ENCODE measurements at regions not wholly inside any gene's neighbourhood (a gene's known extent, or its start where the extent isn't known, plus 50 kb on each side); places are given as distances from the start of the nearest gene placed in this dataset.

DNA sequence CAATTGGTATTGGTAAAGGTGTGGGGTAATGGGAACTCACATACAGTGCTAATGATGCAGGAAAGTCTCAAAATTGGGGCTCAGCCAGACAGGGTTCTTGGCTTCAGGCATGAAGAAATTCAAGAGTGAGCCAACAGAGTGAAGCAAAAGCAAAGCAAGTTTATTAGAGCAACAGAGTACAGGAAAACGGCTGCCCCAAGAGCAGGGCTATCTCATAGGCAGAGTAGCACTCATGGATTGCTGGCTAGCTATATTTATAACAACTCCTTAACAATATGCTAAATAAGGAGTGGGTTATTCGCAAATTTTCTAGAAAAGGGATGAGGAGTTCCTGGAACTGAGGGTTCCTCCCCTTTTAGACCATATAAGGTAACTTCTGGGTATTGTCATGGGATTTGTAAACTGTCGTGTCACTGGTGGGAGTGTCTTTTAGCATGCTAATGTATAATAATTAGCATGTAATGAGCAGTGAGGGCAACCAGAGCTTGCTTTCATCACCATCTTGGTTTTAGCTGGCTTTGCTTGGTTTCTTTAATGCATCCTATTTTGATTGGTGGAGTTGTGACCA is 233.8 kb upstream of the NOL4 start:
- no peaks in the 10 kb centered on the region for H3K36me3 Mint-ChIP-seq (ENCODE audit: insufficient read depth, unreplicated experiment)
- no peak for DNase-seq (ENCODE audit: unreplicated experiment)
- ChIA-PET POLR2A (no interaction called here), CTCF (no interaction called here)
- TF ChIP-seq CTCF (IDR thresholded peaks at IDR 0.05; ENCODE audit: unreplicated experiment) = no peak
- no peaks in the 10 kb centered on the region for H3K27me3 Mint-ChIP-seq (ENCODE audit: insufficient read depth, unreplicated experiment)
- peaks cover 38% of the 10 kb centered on the region for H3K9me3 Mint-ChIP-seq (ENCODE audit: unreplicated experiment)
- H3K4me1 Mint-ChIP-seq (ENCODE audit: insufficient read depth, unreplicated experiment) = no peaks in the 10 kb centered on the region
- intact Hi-C loops (cut with micrococcal nuclease) = no loop called here
- H3K27ac Mint-ChIP-seq (ENCODE audit: low read depth, unreplicated experiment) = no peak overlapping the region
- no peak overlapping the region for H3K4me3 Mint-ChIP-seq (ENCODE audit: unreplicated experiment)
- BruUV-seq (replicated peaks) = no TSS peak

- peaks cover 41% of the 10 kb centered on the region for H3K9me3 Mint-ChIP-seq (ENCODE audit: unreplicated experiment)
- intact Hi-C loops (cut with micrococcal nuclease) = no loop called here
- no peaks in the 10 kb centered on the region for H3K4me1 Mint-ChIP-seq (ENCODE audit: insufficient read depth, unreplicated experiment)
- ChIA-PET POLR2A (no interaction called here), CTCF (no interaction called here)
- no peak overlapping the region for H3K27ac Mint-ChIP-seq (ENCODE audit: low read depth, unreplicated experiment)
- DNase-seq (ENCODE audit: unreplicated experiment) = no peak
- H3K27me3 Mint-ChIP-seq (ENCODE audit: insufficient read depth, unreplicated experiment) = no peaks in the 10 kb centered on the region
- TF ChIP-seq CTCF (IDR thresholded peaks at IDR 0.05; ENCODE audit: unreplicated experiment) = no peak
- peaks cover 6% of the 10 kb centered on the region for H3K36me3 Mint-ChIP-seq (ENCODE audit: insufficient read depth, unreplicated experiment)
- BruUV-seq (replicated peaks) = no TSS peak
- no peak overlapping the region for H3K4me3 Mint-ChIP-seq (ENCODE audit: unreplicated experiment)
These were observed 236.6 kb upstream of the NOL4 start for GRCh38 chr18:34461266-34461665.

DNA sequence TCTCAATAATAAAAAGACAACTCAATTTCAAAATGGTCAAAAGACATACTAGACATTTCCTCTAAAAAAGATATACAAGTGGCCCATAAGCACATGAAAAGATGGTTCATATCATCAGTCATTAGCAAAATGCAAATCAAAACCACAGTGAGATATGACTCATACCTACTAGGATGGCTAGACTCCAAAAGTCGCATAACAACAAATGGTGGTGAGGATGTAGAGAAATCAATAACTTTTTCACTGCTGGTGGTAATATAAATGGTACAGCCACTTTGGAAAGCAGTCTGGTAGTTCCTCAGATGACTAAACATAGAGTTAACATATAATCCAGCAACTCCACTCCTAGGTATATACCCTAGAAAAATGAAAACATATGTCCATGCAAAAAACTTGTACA is 242.3 kb upstream of the NOL4 start:
- POLR2A ChIA-PET = no interaction called here
- CTCF ChIA-PET = no interaction called here
- intact Hi-C loops (cut with micrococcal nuclease) = no loop called here

DNA sequence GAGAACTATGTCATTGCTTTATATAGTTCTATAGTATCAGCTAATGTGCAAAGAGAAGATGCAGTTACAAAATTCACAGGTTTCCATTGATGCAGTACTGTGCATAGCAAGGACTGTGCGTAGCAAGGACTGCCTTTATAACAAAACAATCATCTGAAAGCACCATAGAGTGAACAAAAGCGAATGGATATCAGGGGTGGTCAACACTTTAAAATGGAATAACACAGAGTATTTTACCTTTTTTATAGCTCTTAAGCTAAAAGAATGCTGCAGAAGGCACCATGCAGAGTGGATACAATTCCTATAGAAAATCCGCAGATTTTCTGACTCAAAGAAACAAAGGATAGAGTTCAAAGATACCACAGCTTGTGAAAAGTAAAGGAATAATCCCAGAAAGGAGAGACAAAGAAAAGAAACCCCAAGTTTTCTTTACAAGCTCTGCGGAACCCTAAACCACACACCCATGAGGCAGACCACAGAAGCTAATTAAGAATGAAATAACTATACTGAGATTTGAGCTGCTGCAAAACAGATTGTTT is 229.9 kb upstream of the DTNA start:
- TF ChIP-seq CTCF (IDR thresholded peaks at IDR 0.05; ENCODE audit: unreplicated experiment) = no peak
- CTCF ChIA-PET = interaction anchor here (0.7 kb wide), 1 partner anchor 229 kb away, joined by 3 read pairs; no protein-coding TSS in a partner anchor
- BruUV-seq (replicated peaks) = no TSS peak
- Mint-ChIP-seq H3K9me3 (ENCODE audit: unreplicated experiment) (no peaks in the 10 kb centered on the region), H3K27me3 (ENCODE audit: insufficient read depth, unreplicated experiment) (no peaks in the 10 kb centered on the region), H3K4me3 (ENCODE audit: unreplicated experiment) (no peak overlapping the region), H3K27ac (ENCODE audit: low read depth, unreplicated experiment) (no peak overlapping the region), H3K36me3 (ENCODE audit: insufficient read depth, unreplicated experiment) (no peaks in the 10 kb centered on the region), H3K4me1 (ENCODE audit: insufficient read depth, unreplicated experiment) (no peaks in the 10 kb centered on the region)
- DNase-seq (ENCODE audit: unreplicated experiment) = no peak
- POLR2A ChIA-PET = no interaction called here
- intact Hi-C loops (cut with micrococcal nuclease) = no loop called here

More for the DNA sequence above, 242.3 kb upstream of the NOL4 start:
- Mint-ChIP-seq H3K4me1 (ENCODE audit: insufficient read depth, unreplicated experiment) (no peaks in the 10 kb centered on the region), H3K9me3 (ENCODE audit: unreplicated experiment) (peaks cover 14% of the 10 kb centered on the region), H3K27ac (ENCODE audit: low read depth, unreplicated experiment) (no peak overlapping the region), H3K36me3 (ENCODE audit: insufficient read depth, unreplicated experiment) (peaks cover 6% of the 10 kb centered on the region), H3K27me3 (ENCODE audit: insufficient read depth, unreplicated experiment) (no peaks in the 10 kb centered on the region), H3K4me3 (ENCODE audit: unreplicated experiment) (no peak overlapping the region)
- TF ChIP-seq CTCF (IDR thresholded peaks at IDR 0.05; ENCODE audit: unreplicated experiment) = no peak
- BruUV-seq (replicated peaks) = no TSS peak
- DNase-seq (ENCODE audit: unreplicated experiment) = peak; percentile 26
